Neuron (in vitro differentiated cells): ENCODE measurements at regions not wholly inside any gene's neighbourhood (a gene's known extent, or its start where the extent isn't known, plus 50 kb on each side); places are given as distances from the start of the nearest gene placed in this dataset.

Experiments used
- H2AFZ ChIP-seq: one replicate; pipeline ENCODE4 v1.6.1; 2013; ENCODE audit warnings: low read depth, mild to moderate bottlenecking, inconsistent platforms, low read length, moderate library complexity
- H3K27me3 ChIP-seq: one replicate; pipeline ENCODE4 v1.6.1; 2013; ENCODE audit warnings: low read length; ENCODE audit not compliant: insufficient read depth
- H3K36me3 ChIP-seq: one replicate; pipeline ENCODE4 v1.6.1; 2013; ENCODE audit warnings: low read length; ENCODE audit not compliant: insufficient read depth
- H3K4me1 ChIP-seq: one replicate; pipeline ENCODE4 v1.6.1; 2013; ENCODE audit warnings: low read length; ENCODE audit not compliant: insufficient read depth
- H3K4me3 ChIP-seq: 2 replicates; pipeline ENCODE4 v1.5.1; 2013; ENCODE audit warnings: mild to moderate bottlenecking, low read length, moderate library complexity
- H3K9me3 ChIP-seq: one replicate; pipeline ENCODE4 v1.6.1; 2013; ENCODE audit warnings: low read length

GRCh38 chr11:134792677-134793076 is 380.6 kb upstream of the B3GAT1 start:
- Histone ChIP-seq H3K27me3 (no peaks in the 10 kb centered on the region), H3K9me3 (no peaks in the 10 kb centered on the region), H3K4me3 (no peak overlapping the region), H3K36me3 (no peaks in the 10 kb centered on the region), H2AFZ (no peak overlapping the region), H3K4me1 (no peaks in the 10 kb centered on the region)

GRCh38 chr11:134792044-134792443 is 380.0 kb upstream of the B3GAT1 start:
- H3K9me3 ChIP-seq: no peaks in the 10 kb centered on the region
- no peaks in the 10 kb centered on the region for H3K36me3 ChIP-seq
- H3K27me3 ChIP-seq: no peaks in the 10 kb centered on the region

GRCh38 chr11:134791102-134791501 is 379.1 kb upstream of the B3GAT1 start:
- H3K4me3 ChIP-seq: no peak overlapping the region
- H3K9me3 ChIP-seq: no peaks in the 10 kb centered on the region
- H3K36me3 ChIP-seq: no peaks in the 10 kb centered on the region
- H3K4me1 ChIP-seq: no peaks in the 10 kb centered on the region
- H2AFZ ChIP-seq: no peak overlapping the region
- H3K27me3 ChIP-seq: no peaks in the 10 kb centered on the region

More at GRCh38 chr11:134792044-134792443, 380.0 kb upstream of the B3GAT1 start:
- H3K4me3 ChIP-seq: no peak overlapping the region
- H2AFZ ChIP-seq: no peak overlapping the region
- no peaks in the 10 kb centered on the region for H3K4me1 ChIP-seq

- H2AFZ ChIP-seq: no peak overlapping the region
- H3K4me3 ChIP-seq: no peak overlapping the region
- H3K27me3 ChIP-seq: no peaks in the 10 kb centered on the region
- no peaks in the 10 kb centered on the region for H3K4me1 ChIP-seq
- no peaks in the 10 kb centered on the region for H3K9me3 ChIP-seq
- no peaks in the 10 kb centered on the region for H3K36me3 ChIP-seq
Observed at GRCh38 chr11:134789104-134789503, 377.1 kb upstream of the B3GAT1 start.

- Histone ChIP-seq H3K4me1 (no peaks in the 10 kb centered on the region), H3K9me3 (no peaks in the 10 kb centered on the region), H3K27me3 (no peaks in the 10 kb centered on the region), H2AFZ (no peak overlapping the region), H3K36me3 (no peaks in the 10 kb centered on the region), H3K4me3 (no peak overlapping the region)
Observed at GRCh38 chr11:134786636-134787035, 374.6 kb upstream of the B3GAT1 start.

- H3K4me1 ChIP-seq: no peaks in the 10 kb centered on the region
- H3K4me3 ChIP-seq: no peak overlapping the region
- no peaks in the 10 kb centered on the region for H3K9me3 ChIP-seq
- H2AFZ ChIP-seq: no peak overlapping the region
- H3K27me3 ChIP-seq: no peaks in the 10 kb centered on the region
- no peaks in the 10 kb centered on the region for H3K36me3 ChIP-seq
Observed at GRCh38 chr11:134785660-134786284, 373.7 kb upstream of the B3GAT1 start.

GRCh38 chr11:134785059-134785458 is 373.0 kb upstream of the B3GAT1 start:
- H3K4me1 ChIP-seq: no peaks in the 10 kb centered on the region
- no peak overlapping the region for H2AFZ ChIP-seq
- no peaks in the 10 kb centered on the region for H3K9me3 ChIP-seq
- H3K36me3 ChIP-seq: no peaks in the 10 kb centered on the region
- no peaks in the 10 kb centered on the region for H3K27me3 ChIP-seq
- H3K4me3 ChIP-seq: no peak overlapping the region

- H3K4me1 ChIP-seq: no peaks in the 10 kb centered on the region
- no peak overlapping the region for H3K4me3 ChIP-seq
- no peaks in the 10 kb centered on the region for H3K9me3 ChIP-seq
- no peaks in the 10 kb centered on the region for H3K36me3 ChIP-seq
- no peak overlapping the region for H2AFZ ChIP-seq
- no peaks in the 10 kb centered on the region for H3K27me3 ChIP-seq
Observed at GRCh38 chr11:134784568-134784967, 372.5 kb upstream of the B3GAT1 start.

- H3K9me3 ChIP-seq: no peaks in the 10 kb centered on the region
- H3K36me3 ChIP-seq: no peaks in the 10 kb centered on the region
- no peaks in the 10 kb centered on the region for H3K4me1 ChIP-seq
- no peak overlapping the region for H2AFZ ChIP-seq
- H3K4me3 ChIP-seq: no peak overlapping the region
- H3K27me3 ChIP-seq: no peaks in the 10 kb centered on the region
Observed at GRCh38 chr11:134784046-134784445, 372.0 kb upstream of the B3GAT1 start.

- H3K4me1 ChIP-seq: no peaks in the 10 kb centered on the region
- no peak overlapping the region for H2AFZ ChIP-seq
- H3K36me3 ChIP-seq: no peaks in the 10 kb centered on the region
- no peaks in the 10 kb centered on the region for H3K27me3 ChIP-seq
- H3K4me3 ChIP-seq: no peak overlapping the region
- no peaks in the 10 kb centered on the region for H3K9me3 ChIP-seq
Observed at GRCh38 chr11:134783234-134783633, 371.2 kb upstream of the B3GAT1 start.

- no peaks in the 10 kb centered on the region for H3K36me3 ChIP-seq
- no peaks in the 10 kb centered on the region for H3K27me3 ChIP-seq
- H2AFZ ChIP-seq: no peak overlapping the region
- no peaks in the 10 kb centered on the region for H3K4me1 ChIP-seq
- no peaks in the 10 kb centered on the region for H3K9me3 ChIP-seq
- H3K4me3 ChIP-seq: no peak overlapping the region
Observed at GRCh38 chr11:134781380-134781866, 369.4 kb upstream of the B3GAT1 start.

GRCh38 chr11:134780486-134781147 is 368.6 kb upstream of the B3GAT1 start:
- Histone ChIP-seq H2AFZ (no peak overlapping the region), H3K9me3 (no peaks in the 10 kb centered on the region), H3K36me3 (no peaks in the 10 kb centered on the region), H3K27me3 (no peaks in the 10 kb centered on the region), H3K4me1 (no peaks in the 10 kb centered on the region), H3K4me3 (no peak overlapping the region)

GRCh38 chr11:134779179-134779578 is 367.1 kb upstream of the B3GAT1 start:
- Histone ChIP-seq H2AFZ (no peak overlapping the region), H3K27me3 (no peaks in the 10 kb centered on the region), H3K36me3 (no peaks in the 10 kb centered on the region), H3K4me1 (no peaks in the 10 kb centered on the region), H3K4me3 (no peak overlapping the region), H3K9me3 (no peaks in the 10 kb centered on the region)
